Heart right ventricle (tissue), 16 donors: ENCODE measurements at regions not wholly inside any gene's neighbourhood (a gene's known extent, or its start where the extent isn't known, plus 50 kb on each side); places are given as distances from the start of the nearest gene placed in this dataset.
"Not testable (repeated sequence)": the region's sequence is repeated elsewhere in the genome, so short reads cannot be mapped to it uniquely, and the experiment has no call there.

Experiments
- ATAC-seq, 8 donors: fragments of 200-7000 bp; cut with Tn5 transposase; one replicate each; pipeline ENCODE4 v1.9.1; 2020; ENCODE audit warnings: mild to moderate bottlenecking in 8 of 8, moderate library complexity in 8 of 8, moderate number of reproducible peaks in 1 of 8
- DNase-seq, 2 donors: peaks; one replicate each; pipeline ENCODE4 v3.0.0-alpha.2; 2020
- H3K27ac ChIP-seq, 10 donors: fragments of 200-600 bp; sonication (generic) in 2 of 10; one replicate each; pipeline versions ENCODE4 v1.5.0 to v1.8.0; 2020 to 2022; ENCODE audit warnings: mild to moderate bottlenecking in 3 of 10
- H3K27me3 ChIP-seq, 7 donors: fragments of 200-600 bp; one replicate each; pipeline ENCODE4 v1.8.0; 2021 to 2022; ENCODE audit warnings: mild to moderate bottlenecking in 2 of 7
- H3K36me3 ChIP-seq, 9 donors: fragments of 200-600 bp; sonication (generic) in 1 of 9; one replicate each; pipeline versions ENCODE4 v1.5.0 to v1.8.0; 2020 to 2022; ENCODE audit warnings: mild to moderate bottlenecking in 2 of 9
- H3K4me1 ChIP-seq, 9 donors: fragments of 200-600 bp; sonication (generic) in 1 of 9; one replicate each; pipeline versions ENCODE4 v1.5.0 to v1.8.0; 2020 to 2022; ENCODE audit warnings: mild to moderate bottlenecking in 4 of 9
- H3K4me3 ChIP-seq, 10 donors: fragments of 200-600 bp; sonication (generic) in 2 of 10; one replicate each; pipeline versions ENCODE4 v1.5.0 to v1.8.0; 2020 to 2022; ENCODE audit warnings: mild to moderate bottlenecking in 7 of 10, moderate library complexity in 2 of 10
- H3K9me3 ChIP-seq, 11 donors: fragments of 200-600 bp in 10 of 11; sonication (generic) in 2 of 11; one replicate each; pipeline versions ENCODE4 v1.5.0 to v1.8.0; 2013 to 2022; ENCODE audit warnings: mild to moderate bottlenecking in 2 of 11, control low read depth in 1 of 11, moderate library complexity in 1 of 11
- CTCF ChIP-seq, 9 donors: fragments of 200-600 bp; sonication (generic) in 2 of 9; IDR thresholded peaks; one replicate each; pipeline versions ENCODE4 v1.5.0 to v1.8.0; 2021 to 2022; ENCODE audit warnings: antibody characterized with exemption in 9 of 9, mild to moderate bottlenecking in 5 of 9, moderate library complexity in 1 of 9
- WGBS, 2 donors: extraction: QIAGEN DNeasy Blood & Tissue Kit; methylation state at CpG; one replicate each; pipeline ENCODE4 v1.1.7; 2013; ENCODE audit warnings: inconsistent platforms in 1 of 2; 5-methylcytosine and 5-hydroxymethylcytosine counted together
- intact Hi-C, 10 donors: fragments of 100-400 bp; cut with DNase I; formaldehyde crosslinking; loops; one replicate each; pipeline versions ENCODE4 v1.11.1 to v1.14.2; 2022
- donor health status: Arrhythmogenic right ventricular cardiomyopathy.
- donor health status: ischemic (EF 13 %, LVEDD 7.1; RV severe dilation, severe dysfunction).
- donor health status: healthy with polysubstance abuse.
- donor health status: DM: no; HTN: yes; CAD: no.
- donor health status: DM: no; HTN: no; CAD: no.
- donor health status: ischemic (EF 25% LVEDD 6.9; RV normal size, moderate dysfunction).
- donor health status: ischemic (EF 25% LVEDD 5.7; RV mildly dilated, moderate dysfunction).
- donor health status: healthy.
- donor health status: DM: yes; HTN: yes; CAD: no.
- donor health status: Ischemic cardiomyopathy.
- donor health status: ischemic (EF 35%, LVEDD 5.7; RV mildly dilated, moderate dysfunction).
- donor health status: nonischemic (EF 11% LVEDD 7.7; RV severe dilation, severe dysfunction).
- donor health status: DM: yes; HTN: yes; CAD: no.
- donor health status: PGD.
- donor health status: ischemic (EF 29% LVEDD 5.4; RV normal size, mild dysfunction).
- donor health status: nonischemic (EF 23%, LVEDD 6.1; RV moderate dilation, normal function).

- ATAC-seq (no peak), DNase-seq (no peak)
- no peak for TF ChIP-seq CTCF (IDR thresholded peaks at IDR 0.05)
- H3K4me1 ChIP-seq: no peaks in the 10 kb centered on the region
- no peak overlapping the region for H3K4me3 ChIP-seq
- intact Hi-C loops: no loop called here
- H3K9me3 ChIP-seq: no peaks in the 10 kb centered on the region
- H3K27ac ChIP-seq: no peak overlapping the region
- H3K36me3 ChIP-seq: no peaks in the 10 kb centered on the region
- no peaks in the 10 kb centered on the region for H3K27me3 ChIP-seq
Observed at GRCh38 chr1:236336084-236336483, 54.3 kb upstream of the ERO1B start.

DNA sequence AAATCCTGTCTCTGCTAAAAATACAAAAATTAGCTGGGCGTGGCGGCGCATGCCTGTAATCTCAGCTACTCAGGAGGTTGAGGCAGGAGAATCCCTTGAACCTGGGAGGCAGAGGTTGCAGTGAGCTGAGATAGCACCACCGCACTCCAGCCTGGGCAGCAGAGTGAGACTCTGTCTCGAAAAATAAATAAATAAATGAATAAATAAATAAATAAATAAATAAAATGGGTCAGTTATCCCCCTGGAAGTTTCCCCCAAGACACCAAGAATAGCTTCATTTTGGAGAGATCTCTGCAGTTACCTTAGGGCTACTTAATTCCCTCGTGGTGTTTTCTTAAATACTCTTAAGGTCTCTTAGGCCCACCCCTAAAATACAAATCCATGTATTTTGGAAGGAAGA is 53.9 kb upstream of the ERO1B start:
- H3K27me3 ChIP-seq, ATAC-seq, H3K4me3 ChIP-seq, intact Hi-C loops, H3K36me3 ChIP-seq, H3K9me3 ChIP-seq, DNase-seq, H3K4me1 ChIP-seq, H3K27ac ChIP-seq: not testable (repeated sequence)
- WGBS, 2 donors: 90 to 92% methylated on average over 6 of the region's 6 CpGs

DNA sequence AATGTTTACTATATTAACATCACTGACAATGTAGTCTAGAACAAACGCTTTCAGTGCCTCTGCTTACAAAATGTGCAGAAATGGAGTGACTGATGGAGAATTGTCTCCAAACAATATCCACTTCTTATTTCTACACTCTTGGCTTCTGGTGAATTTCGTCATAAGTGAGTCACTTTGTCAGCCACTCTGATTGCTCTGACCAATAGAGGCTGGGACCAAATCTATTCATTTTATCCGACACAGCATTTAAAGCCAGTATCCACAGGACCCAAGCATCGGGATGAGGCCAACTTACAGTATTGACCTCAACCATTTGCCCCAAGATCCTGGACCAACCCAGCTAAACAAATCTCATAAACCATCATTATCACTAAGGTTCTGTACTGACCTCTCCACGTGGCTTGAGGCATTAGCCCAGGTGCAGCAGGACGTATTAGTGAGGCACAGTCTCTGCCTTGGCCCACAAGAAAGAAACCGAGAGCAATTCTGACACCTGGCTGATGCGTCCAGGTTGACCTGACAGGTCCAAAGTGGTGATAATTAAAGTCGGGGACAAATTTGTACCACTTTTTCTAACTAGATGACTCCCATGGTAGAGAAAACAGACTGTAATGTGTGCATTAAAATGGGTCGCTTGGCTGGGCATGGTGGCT is 53.3 kb upstream of the ERO1B start:
- H3K4me1 ChIP-seq: no peaks in the 10 kb centered on the region
- H3K27me3 ChIP-seq: no peaks in the 10 kb centered on the region
- H3K36me3 ChIP-seq: no peaks in the 10 kb centered on the region
- H3K4me3 ChIP-seq: no peak overlapping the region
- 87 to 88% methylated on average over 10 of the region's 10 CpGs for WGBS, 2 donors
- DNase-seq: no peak
- no peak for ATAC-seq
- no peak overlapping the region for H3K27ac ChIP-seq
- no peaks in the 10 kb centered on the region for H3K9me3 ChIP-seq
- intact Hi-C loops: no loop called here
- TF ChIP-seq CTCF (IDR thresholded peaks at IDR 0.05): no peak

DNA sequence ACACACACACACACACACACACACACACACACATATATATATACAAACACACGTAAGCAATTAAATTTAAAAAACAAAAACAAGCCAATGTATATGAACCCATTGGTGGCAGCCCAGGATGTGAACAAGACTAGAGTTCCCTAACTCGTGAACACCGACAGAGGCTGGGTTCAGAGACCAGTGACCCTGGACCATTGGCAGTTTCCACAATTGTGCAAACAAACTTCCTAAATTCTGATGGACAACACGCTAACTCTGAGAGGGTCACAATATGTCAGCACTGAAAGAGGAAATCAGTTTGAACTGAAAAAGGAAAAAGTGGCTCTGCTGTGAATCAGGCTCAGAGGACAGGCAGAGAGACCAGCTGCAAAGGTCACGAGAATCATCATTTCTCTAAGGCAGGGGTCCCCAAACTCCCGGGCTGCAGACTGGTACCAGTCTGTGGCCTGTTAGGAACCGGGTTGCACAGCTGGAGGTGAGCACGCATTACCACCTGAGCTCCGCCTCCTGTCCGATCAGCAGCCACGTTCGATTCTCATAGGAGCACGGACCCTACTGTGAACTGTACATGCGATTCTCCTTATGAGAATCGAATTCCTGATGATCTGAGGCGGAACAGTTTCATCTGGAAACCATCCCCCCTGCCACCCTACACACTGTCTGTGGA is 50.5 kb upstream of the ERO1B start:
- DNase-seq: no peak
- ATAC-seq: no peak
- Histone ChIP-seq H3K9me3 (no peaks in the 10 kb centered on the region), H3K36me3 (no peaks in the 10 kb centered on the region), H3K4me1 (no peaks in the 10 kb centered on the region), H3K27me3 (no peaks in the 10 kb centered on the region), H3K4me3 (no peak overlapping the region), H3K27ac (no peak overlapping the region)
- intact Hi-C loops: no loop called here
- no peak for TF ChIP-seq CTCF (IDR thresholded peaks at IDR 0.05)
- WGBS, 2 donors: 79 to 85% methylated on average over 16 of the region's 16 CpGs
